ENCODE measurements at regions not wholly inside any gene's neighbourhood (a gene's known extent, or its start where the extent isn't known, plus 50 kb on each side); places are given as distances from the start of the nearest gene placed in this dataset.

DNA sequence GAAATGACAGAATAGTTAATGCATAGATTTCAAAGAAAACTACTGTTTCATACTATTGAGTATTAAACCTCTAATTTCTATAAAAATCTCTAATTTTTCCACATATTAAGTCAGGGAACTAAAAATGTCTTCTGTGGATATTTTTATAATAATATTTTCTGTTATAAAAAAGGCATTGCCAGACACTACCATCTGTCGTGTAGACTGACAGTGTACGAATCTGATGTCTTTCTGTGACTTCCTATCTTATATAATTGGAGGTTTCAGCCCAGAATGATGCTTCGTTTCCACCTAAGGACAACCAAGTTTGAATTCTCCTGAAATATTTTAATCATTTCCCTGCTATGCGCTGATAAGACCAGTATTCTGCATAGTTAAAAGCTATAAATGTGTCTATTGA, 456.6 kb upstream of the ARRDC3 start:
- TF ChIP-seq GATA2 (IDR thresholded peaks at IDR 0.05; ENCODE audit: low read depth, low read length) = no peak
- TF ChIP-seq GATA3 (IDR thresholded peaks at IDR 0.05; ENCODE audit: low read depth, low read length) = no peak
